HG03103 (cell line): ENCODE measurements at regions not wholly inside any gene's neighbourhood (a gene's known extent, or its start where the extent isn't known, plus 50 kb on each side); places are given as distances from the start of the nearest gene placed in this dataset.
"Not testable (repeated sequence)": the region's sequence is repeated elsewhere in the genome, so short reads cannot be mapped to it uniquely, and the experiment has no call there.

Source experiments
- ATAC-seq: cut with Tn5 transposase; IDR thresholded peaks from one replicate; pipeline ENCODE4 v1.9.1; 2021; ENCODE audit warnings: low read depth; ENCODE audit not compliant: unreplicated experiment

DNA sequence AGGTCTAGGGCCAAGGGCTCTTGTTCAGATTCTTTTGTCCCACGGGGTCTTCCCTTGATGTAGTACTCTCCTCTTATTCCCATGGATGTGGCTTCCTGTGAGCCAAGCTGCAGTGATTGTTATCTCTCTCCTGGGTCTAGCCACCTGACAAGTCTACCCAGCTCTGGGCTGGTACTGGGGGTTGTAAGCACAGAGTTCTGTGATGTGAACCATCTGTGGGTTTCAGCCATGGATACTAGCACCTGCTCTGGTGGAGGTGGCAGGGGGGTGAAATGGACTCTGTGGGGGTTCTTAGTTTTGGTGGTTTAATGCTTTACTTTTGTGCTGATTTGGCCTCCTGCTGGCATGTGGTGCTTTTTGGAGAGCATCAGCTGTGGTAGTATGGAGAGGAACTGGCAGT, 350.8 kb downstream of the DNAJB9 start:
- ATAC-seq = no peak

DNA sequence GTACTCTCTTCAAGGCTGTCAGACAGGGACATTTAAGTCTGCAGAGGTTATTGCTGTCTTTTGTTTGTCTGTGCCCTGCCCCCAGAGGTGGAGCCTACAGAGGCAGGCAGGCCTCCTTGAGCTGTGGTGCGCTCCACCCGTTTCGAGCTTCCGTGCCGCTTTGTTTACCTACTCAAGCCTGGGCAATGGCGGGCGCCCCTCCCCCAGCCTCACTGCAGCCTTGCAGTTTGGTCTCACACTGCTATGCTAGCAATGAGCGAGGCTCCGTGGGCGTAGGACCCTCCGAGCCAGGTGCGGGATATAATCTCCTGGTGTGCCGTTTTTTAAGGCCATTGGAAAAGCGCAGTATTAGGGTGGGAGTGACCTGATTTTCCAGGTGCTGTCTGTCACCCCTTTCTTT, 373.4 kb downstream of the DNAJB9 start:
- ATAC-seq = not testable (repeated sequence)

GRCh38 chr7:108947526-108947925, 377.9 kb downstream of the DNAJB9 start:
- ATAC-seq = no peak

- ATAC-seq = no peak
These were observed 402.3 kb downstream of the DNAJB9 start for GRCh38 chr7:108972004-108972403.

DNA sequence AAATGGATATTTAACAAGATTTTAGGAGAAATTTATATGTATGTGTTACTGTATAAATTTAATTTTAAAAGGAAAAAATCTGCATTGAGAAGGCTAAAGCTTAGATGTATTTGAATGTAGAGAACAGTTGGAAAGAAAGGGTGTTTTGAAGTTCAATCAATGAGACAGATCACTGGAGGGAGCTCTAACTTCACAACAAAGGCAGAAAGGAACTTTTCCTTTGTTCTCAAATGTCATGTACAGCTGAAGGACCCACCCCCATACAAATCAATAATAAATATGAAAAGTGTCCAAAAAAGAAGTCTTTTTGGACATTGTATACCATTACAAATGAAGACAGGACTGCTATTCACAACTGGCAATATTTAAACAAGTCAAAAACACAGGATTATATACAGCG, 403.4 kb downstream of the DNAJB9 start:
- ATAC-seq = no peak

DNA sequence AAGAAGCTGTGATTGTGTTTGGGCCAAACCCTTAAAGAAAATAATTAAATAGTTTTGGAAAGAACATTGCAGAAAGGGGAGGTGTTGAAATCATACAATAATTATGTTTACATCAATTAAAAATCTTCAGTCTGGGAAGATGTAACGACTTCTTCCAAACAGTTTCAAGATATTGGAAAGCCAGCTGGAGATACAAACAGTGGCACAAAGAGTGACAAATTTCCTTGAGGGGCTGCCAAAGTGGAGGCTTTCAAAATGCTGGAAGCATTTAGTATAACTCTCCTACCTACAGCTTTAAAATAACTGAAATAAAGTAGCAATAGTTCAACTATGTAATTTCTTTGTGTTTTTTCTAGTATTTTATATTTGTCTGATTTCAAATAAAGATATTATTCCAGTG, 405.0 kb downstream of the DNAJB9 start:
- ATAC-seq = no peak

DNA sequence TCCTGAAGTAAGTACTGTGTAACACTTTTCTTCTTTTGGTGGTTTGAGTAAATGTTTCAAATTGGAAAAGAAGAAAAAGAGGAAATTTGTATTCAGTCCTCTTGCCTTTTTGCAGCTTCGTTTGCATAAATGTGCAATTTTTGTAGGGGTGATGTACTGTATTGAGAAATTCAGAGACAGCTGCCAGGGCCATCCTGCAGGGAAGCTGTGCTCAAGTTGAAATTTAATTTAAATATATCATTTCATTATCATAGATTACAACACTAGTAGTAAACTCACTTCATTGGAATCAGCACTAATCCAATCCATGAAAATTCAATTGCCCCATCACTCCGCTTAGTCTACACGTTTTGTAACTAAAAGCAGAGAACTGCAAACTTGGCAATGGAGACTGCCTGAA, 415.4 kb downstream of the DNAJB9 start:
- no peak for ATAC-seq

DNA sequence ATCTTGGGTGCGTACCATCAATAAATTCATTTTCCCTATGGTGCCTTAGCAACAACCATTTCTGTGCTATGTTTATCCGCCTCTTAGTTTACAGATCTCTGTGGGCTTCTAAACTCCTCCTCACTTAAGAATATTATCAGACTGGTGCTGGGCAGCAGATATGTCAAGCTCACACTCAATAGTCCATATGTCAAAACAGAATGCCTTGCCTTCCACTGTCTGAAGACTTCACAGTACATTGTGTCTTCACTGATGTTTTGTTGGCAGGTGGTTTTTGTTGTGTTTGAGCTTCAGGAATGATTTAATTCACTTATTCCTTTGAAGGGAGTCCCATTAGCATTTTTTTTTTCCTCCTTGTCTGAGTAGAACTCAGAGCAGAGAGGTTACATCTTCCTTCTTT, 419.6 kb downstream of the DNAJB9 start:
- no peak for ATAC-seq

GRCh38 chr7:108997480-108997879, 427.8 kb downstream of the DNAJB9 start:
- ATAC-seq = no peak

DNA sequence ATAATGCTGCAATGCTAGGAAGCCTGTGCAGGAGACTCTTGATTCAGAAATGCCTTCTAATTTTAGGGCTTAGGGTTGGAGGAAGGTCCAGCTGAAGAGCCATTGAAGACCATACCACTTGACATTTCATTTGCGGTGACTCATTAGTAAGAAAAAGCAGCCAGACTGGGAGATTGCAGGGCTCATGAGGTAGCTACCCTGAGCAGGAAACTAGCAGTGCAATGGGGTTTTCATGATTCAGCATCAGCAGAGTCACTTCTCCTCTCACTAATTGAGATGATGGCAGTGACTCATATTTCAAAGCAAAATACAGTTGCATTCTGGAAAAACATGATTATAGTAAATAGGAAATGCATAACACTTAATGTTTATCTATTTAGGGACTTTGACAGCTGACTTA, 434.1 kb downstream of the DNAJB9 start:
- no peak for ATAC-seq

DNA sequence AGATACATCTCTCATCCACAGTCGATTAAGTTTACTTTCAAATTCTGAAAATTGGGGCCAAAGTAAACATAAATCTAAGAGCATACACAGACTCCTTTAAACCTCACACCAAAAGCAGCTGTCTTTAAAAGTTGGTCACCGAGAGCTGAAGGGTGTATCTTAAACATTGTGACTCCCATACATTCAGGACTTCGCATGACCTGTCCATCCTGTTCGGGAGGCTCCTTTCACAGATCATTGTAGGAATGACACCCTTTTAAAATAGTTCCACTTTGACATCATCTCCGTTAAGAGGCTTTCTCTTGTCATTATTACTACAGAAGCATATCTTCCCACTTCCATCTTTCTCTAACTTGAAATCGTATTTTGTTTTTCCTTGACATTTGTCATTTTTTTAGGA, 440.0 kb downstream of the DNAJB9 start:
- ATAC-seq = no peak

DNA sequence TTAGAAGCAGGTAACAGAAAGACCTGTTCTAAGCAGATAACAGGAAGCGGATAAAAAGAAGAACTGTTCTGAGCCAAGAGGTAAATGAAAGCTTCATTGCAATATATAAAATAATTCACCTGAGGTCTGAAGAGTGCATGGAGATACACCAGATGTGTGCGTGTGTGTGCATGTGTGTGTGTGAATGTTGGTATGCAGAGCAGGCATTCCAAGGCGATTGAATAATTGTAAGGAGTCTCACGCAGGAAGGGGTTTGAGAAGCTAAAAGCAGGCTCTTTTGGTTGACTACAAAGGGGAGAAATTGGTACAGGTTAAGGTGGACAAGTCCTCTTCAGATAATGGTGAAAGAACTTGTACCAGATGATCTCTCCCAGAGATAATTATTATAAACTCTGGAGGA, 450.6 kb downstream of the DNAJB9 start:
- no peak for ATAC-seq

GRCh38 chr7:109021390-109021789, 451.7 kb downstream of the DNAJB9 start:
- ATAC-seq = no peak

- no peak for ATAC-seq
These were observed 460.2 kb downstream of the DNAJB9 start for GRCh38 chr7:109029866-109030265.

- no peak for ATAC-seq
These were observed 475.0 kb downstream of the DNAJB9 start for GRCh38 chr7:109044691-109045090.

DNA sequence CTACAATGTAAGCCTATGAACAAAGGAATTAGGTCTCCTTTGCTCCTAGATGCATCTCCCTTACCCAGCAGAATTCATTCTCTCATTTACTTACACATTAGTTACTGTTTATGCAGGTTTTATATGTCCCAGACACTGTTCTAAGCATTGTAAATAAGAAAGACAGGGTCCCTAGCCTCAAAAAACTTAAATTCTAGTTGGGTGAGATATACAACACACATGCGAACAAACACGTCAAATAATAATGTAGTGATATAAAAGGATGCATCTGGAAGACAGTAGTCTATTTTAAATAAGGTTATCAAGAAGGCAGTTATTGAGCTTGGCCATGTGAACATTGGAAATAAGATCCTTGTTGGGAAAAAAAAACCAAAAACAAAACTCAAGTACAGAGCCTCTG, 479.7 kb downstream of the DNAJB9 start:
- ATAC-seq = no peak

- ATAC-seq = no peak
These were observed 489.4 kb downstream of the DNAJB9 start for GRCh38 chr7:109059089-109059488.

GRCh38 chr7:109062798-109063197, 493.1 kb downstream of the DNAJB9 start:
- ATAC-seq = no peak

- ATAC-seq = no peak
These were observed 503.9 kb downstream of the DNAJB9 start for GRCh38 chr7:109073543-109073942.

DNA sequence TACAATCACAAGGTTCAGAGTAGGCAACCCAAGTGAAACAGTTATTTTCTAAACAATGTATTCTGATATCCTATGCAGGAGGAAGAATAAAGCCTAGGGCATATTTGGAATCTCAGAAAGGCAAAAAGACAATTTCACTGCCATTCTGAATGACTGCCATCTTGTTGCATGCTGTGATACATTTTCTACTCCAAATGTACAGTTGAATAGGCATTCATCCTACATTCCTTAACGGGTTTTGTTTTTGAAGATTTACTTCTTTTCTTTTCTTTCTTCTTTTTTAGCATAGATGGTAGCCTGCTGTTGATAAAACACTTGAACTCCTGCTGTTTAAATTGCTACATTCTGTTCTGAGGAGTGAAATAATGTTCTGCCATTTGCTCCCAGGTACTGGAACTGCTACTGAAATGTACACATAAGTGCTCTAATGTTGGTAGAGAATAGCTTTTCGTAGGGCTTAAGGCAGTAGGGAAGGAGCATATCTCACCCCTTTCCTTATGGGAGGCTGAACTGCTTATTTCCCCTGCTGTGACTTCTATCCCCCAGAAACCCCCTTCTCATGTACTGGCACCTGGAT, 506.8 kb downstream of the DNAJB9 start:
- no peak for ATAC-seq

- no peak for ATAC-seq
These were observed 521.4 kb downstream of the DNAJB9 start for GRCh38 chr7:109091042-109091441.

GRCh38 chr7:109092268-109092667, 522.6 kb downstream of the DNAJB9 start:
- no peak for ATAC-seq

DNA sequence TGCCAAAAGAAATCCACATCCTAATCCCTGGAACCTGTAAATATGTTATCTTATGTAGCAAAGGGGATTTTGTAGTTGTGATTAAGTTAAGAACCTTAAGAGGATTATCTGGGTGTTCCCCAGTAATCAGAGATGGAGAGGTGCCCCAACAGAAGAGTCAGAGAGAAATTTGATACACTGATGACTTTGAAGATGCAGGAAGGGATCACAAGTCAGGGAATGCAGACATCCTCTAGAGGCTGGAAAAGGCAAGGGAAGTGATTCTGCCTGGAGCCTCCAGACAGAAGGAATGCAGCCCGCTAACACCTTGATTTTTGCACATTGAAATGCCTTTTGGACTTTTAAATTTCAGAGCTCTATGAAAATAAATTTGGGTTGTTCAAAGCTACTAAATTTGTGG, 531.7 kb downstream of the DNAJB9 start:
- no peak for ATAC-seq
